ENCODE measurements at regions not wholly inside any gene's neighbourhood (a gene's known extent, or its start where the extent isn't known, plus 50 kb on each side); places are given as distances from the start of the nearest gene placed in this dataset.

GRCh38 chr4:114211556-114211955, 232.1 kb upstream of the ARSJ start:
- intact Hi-C loops (cut with micrococcal nuclease), result no loop called here
- Mint-ChIP-seq H3K27ac (no peak overlapping the region), H3K4me3 (no peak overlapping the region), H3K4me1 (no peaks in the 10 kb centered on the region), H3K27me3 (no peaks in the 10 kb centered on the region), H3K36me3 (ENCODE audit: low read depth) (no peaks in the 10 kb centered on the region), H3K9me3 (no peaks in the 10 kb centered on the region)
- no peak for DNase-seq

GRCh38 chr4:114217150-114217817, 237.8 kb upstream of the ARSJ start:
- DNase-seq, result no peak
- Mint-ChIP-seq H3K4me3 (no peak overlapping the region), H3K9me3 (no peaks in the 10 kb centered on the region), H3K27me3 (no peaks in the 10 kb centered on the region), H3K36me3 (ENCODE audit: low read depth) (no peaks in the 10 kb centered on the region), H3K27ac (no peak overlapping the region), H3K4me1 (no peaks in the 10 kb centered on the region)
- intact Hi-C loops (cut with micrococcal nuclease), result no loop called here

- intact Hi-C loops (cut with micrococcal nuclease), result no loop called here
- H3K4me1 Mint-ChIP-seq, result no peaks in the 10 kb centered on the region
- H3K27me3 Mint-ChIP-seq, result no peaks in the 10 kb centered on the region
- H3K9me3 Mint-ChIP-seq, result no peaks in the 10 kb centered on the region
- no peak overlapping the region for H3K27ac Mint-ChIP-seq
- H3K36me3 Mint-ChIP-seq (ENCODE audit: low read depth), result no peaks in the 10 kb centered on the region
- H3K4me3 Mint-ChIP-seq, result no peak overlapping the region
- no peak for DNase-seq
Observed at GRCh38 chr4:114223580-114223979, 244.1 kb upstream of the ARSJ start.

- intact Hi-C loops (cut with micrococcal nuclease), result no loop called here
- Mint-ChIP-seq H3K27me3 (no peaks in the 10 kb centered on the region), H3K4me3 (no peak overlapping the region), H3K9me3 (no peaks in the 10 kb centered on the region), H3K27ac (no peak overlapping the region), H3K36me3 (ENCODE audit: low read depth) (no peaks in the 10 kb centered on the region), H3K4me1 (no peaks in the 10 kb centered on the region)
- DNase-seq, result no peak
Observed at GRCh38 chr4:114225436-114225835, 246.0 kb upstream of the ARSJ start.

DNA sequence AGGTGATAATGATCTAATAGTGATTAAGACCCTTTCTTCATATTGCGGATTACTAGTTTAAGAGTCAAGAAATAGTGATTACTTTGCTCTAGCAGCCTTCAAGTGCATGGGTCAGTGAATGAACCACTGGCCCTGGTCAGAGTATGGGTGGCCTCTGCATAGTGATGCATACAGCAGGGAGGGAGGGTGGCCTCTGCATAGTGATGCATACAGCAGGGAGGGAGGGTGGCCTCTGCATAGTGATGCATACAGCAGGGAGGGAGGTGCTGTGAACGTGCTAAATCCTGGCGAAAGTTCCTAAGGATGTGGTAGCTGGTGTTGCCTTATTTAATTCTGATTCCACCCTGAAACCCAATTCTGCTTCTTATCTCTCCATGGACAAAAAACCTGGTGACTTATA, 246.7 kb upstream of the ARSJ start:
- intact Hi-C loops (cut with micrococcal nuclease), result no loop called here
- no peaks in the 10 kb centered on the region for H3K27me3 Mint-ChIP-seq

DNA sequence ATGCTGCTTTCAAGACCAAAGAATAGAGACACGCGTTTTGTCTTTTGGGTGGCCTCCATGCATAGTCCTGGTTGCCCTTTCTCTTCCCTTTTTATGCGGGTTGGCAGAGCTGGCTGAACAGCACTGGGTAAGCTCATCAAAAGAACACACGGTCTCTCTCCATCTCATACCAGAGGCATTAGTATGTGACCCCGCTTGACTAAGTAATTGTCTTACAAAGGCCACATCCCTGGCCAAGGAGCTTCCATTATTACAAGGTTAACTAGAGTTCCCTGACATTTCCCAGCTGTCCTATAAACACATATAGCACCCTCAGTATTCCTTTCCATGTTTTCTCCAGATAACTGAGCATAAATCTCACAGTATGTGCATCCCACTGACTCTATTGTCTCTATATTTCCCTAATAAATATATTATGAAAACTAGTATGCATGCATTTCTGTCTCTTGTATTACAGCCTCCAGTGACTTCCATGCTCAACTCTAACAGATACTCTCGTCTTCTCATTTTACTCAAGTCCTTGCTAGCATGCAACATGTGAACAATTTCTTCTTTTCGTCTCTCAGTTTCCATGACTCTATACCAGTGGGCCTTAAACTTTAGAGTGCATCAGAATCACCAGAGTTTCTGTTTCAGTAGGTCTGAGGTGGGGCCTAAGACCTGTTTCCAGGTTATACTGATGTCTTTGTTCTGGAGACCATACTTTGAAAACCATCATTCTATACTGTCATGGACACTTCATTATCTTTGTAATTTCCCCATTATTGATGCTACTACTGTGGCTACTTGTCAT, 247.7 kb upstream of the ARSJ start:
- H3K4me3 Mint-ChIP-seq, result no peak overlapping the region

More for the DNA sequence above, 246.7 kb upstream of the ARSJ start:
- no peaks in the 10 kb centered on the region for H3K9me3 Mint-ChIP-seq
- no peaks in the 10 kb centered on the region for H3K4me1 Mint-ChIP-seq
- H3K36me3 Mint-ChIP-seq (ENCODE audit: low read depth), result no peaks in the 10 kb centered on the region
- no peak for DNase-seq
- H3K4me3 Mint-ChIP-seq, result no peak overlapping the region
- H3K27ac Mint-ChIP-seq, result no peak overlapping the region

DNA sequence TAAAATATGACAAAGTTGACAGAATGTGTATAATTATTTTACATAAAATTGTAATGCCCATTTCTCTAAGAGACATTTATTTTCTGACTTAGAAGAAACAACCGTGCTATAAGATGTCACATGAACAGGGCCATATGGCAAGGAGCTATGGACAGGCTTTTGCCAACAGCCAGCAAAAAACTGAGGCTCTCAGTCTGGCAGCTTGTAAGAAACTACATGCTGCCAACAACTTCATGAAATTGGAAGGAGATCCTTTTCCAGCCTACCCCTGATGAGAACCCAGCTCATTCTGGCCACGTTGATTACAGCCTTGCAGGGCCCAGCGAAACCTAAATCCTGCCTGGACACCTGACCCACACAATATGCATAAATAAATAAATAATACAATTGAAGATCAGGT, 250.3 kb upstream of the ARSJ start:
- Mint-ChIP-seq H3K27ac (no peak overlapping the region), H3K27me3 (no peaks in the 10 kb centered on the region), H3K4me1 (no peaks in the 10 kb centered on the region), H3K36me3 (ENCODE audit: low read depth) (no peaks in the 10 kb centered on the region), H3K4me3 (no peak overlapping the region), H3K9me3 (no peaks in the 10 kb centered on the region)
- DNase-seq, result no peak
- intact Hi-C loops (cut with micrococcal nuclease), result no loop called here

More for the DNA sequence above, 247.7 kb upstream of the ARSJ start:
- Mint-ChIP-seq H3K9me3 (no peaks in the 10 kb centered on the region), H3K27me3 (no peaks in the 10 kb centered on the region), H3K36me3 (ENCODE audit: low read depth) (no peaks in the 10 kb centered on the region), H3K27ac (no peak overlapping the region), H3K4me1 (no peaks in the 10 kb centered on the region)
- DNase-seq, result no peak
- intact Hi-C loops (cut with micrococcal nuclease), result no loop called here

GRCh38 chr4:114236171-114236769, 256.8 kb upstream of the ARSJ start:
- no peaks in the 10 kb centered on the region for H3K4me1 Mint-ChIP-seq
- no peaks in the 10 kb centered on the region for H3K27me3 Mint-ChIP-seq
- H3K9me3 Mint-ChIP-seq, result no peaks in the 10 kb centered on the region
- H3K27ac Mint-ChIP-seq, result no peak overlapping the region
- no peak for DNase-seq
- intact Hi-C loops (cut with micrococcal nuclease), result no loop called here
- H3K36me3 Mint-ChIP-seq (ENCODE audit: low read depth), result no peaks in the 10 kb centered on the region
- no peak overlapping the region for H3K4me3 Mint-ChIP-seq

- Mint-ChIP-seq H3K4me1 (no peaks in the 10 kb centered on the region), H3K9me3 (no peaks in the 10 kb centered on the region)
Observed at GRCh38 chr4:114237997-114238396, 258.6 kb upstream of the ARSJ start.

GRCh38 chr4:114249561-114249960, 270.1 kb upstream of the ARSJ start:
- no peak for DNase-seq
- H3K27ac Mint-ChIP-seq, result no peak overlapping the region
- H3K4me3 Mint-ChIP-seq, result no peak overlapping the region
- H3K9me3 Mint-ChIP-seq, result no peaks in the 10 kb centered on the region
- no peaks in the 10 kb centered on the region for H3K36me3 Mint-ChIP-seq (ENCODE audit: low read depth)
- no peaks in the 10 kb centered on the region for H3K4me1 Mint-ChIP-seq
- intact Hi-C loops (cut with micrococcal nuclease), result no loop called here
- no peaks in the 10 kb centered on the region for H3K27me3 Mint-ChIP-seq

More at GRCh38 chr4:114237997-114238396, 258.6 kb upstream of the ARSJ start:
- Mint-ChIP-seq H3K27ac (no peak overlapping the region), H3K36me3 (ENCODE audit: low read depth) (no peaks in the 10 kb centered on the region), H3K27me3 (no peaks in the 10 kb centered on the region), H3K4me3 (no peak overlapping the region)
- intact Hi-C loops (cut with micrococcal nuclease), result no loop called here
- DNase-seq, result no peak

- Mint-ChIP-seq H3K9me3 (no peaks in the 10 kb centered on the region), H3K36me3 (ENCODE audit: low read depth) (no peaks in the 10 kb centered on the region), H3K27me3 (no peaks in the 10 kb centered on the region), H3K4me1 (no peaks in the 10 kb centered on the region), H3K4me3 (no peak overlapping the region), H3K27ac (no peak overlapping the region)
- intact Hi-C loops (cut with micrococcal nuclease), result no loop called here
- no peak for DNase-seq
Observed at GRCh38 chr4:114249976-114250375, 270.5 kb upstream of the ARSJ start.

DNA sequence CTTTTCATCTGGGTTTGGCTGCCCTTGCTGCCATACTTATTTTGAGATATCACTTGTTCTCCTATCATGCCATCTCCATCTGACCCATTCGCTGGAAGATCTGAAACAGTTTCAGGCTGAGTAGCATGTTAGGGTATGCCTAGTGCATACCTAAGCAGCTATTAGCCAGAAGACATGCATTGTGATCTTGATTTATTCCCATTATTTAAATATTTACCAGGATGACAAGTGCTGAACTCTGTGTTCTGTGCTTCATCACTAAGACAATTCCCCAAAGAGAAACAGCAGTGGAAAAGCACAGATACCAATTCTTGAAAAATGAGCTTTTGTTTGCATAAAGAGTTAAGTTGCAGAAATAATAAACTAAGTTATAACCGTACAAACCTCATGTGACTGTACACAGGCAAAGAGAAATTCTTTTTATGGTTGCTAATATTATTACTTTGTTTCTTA, 271.0 kb upstream of the ARSJ start:
- no peak for DNase-seq
- Mint-ChIP-seq H3K4me3 (no peak overlapping the region), H3K4me1 (no peaks in the 10 kb centered on the region), H3K36me3 (ENCODE audit: low read depth) (no peaks in the 10 kb centered on the region), H3K9me3 (no peaks in the 10 kb centered on the region), H3K27me3 (no peaks in the 10 kb centered on the region), H3K27ac (no peak overlapping the region)
- intact Hi-C loops (cut with micrococcal nuclease), result no loop called here

GRCh38 chr4:114251020-114251419, 271.6 kb upstream of the ARSJ start:
- no peaks in the 10 kb centered on the region for H3K27me3 Mint-ChIP-seq
- H3K4me3 Mint-ChIP-seq, result no peak overlapping the region
- no peaks in the 10 kb centered on the region for H3K36me3 Mint-ChIP-seq (ENCODE audit: low read depth)
- no peaks in the 10 kb centered on the region for H3K9me3 Mint-ChIP-seq
- no peak overlapping the region for H3K27ac Mint-ChIP-seq
- H3K4me1 Mint-ChIP-seq, result no peaks in the 10 kb centered on the region
- DNase-seq, result no peak
- intact Hi-C loops (cut with micrococcal nuclease), result no loop called here

- no peak for DNase-seq
- Mint-ChIP-seq H3K36me3 (ENCODE audit: low read depth) (no peaks in the 10 kb centered on the region), H3K27me3 (no peaks in the 10 kb centered on the region), H3K4me1 (no peaks in the 10 kb centered on the region), H3K4me3 (no peak overlapping the region), H3K27ac (no peak overlapping the region), H3K9me3 (no peaks in the 10 kb centered on the region)
- intact Hi-C loops (cut with micrococcal nuclease), result no loop called here
Observed at GRCh38 chr4:114252499-114252898, 273.1 kb upstream of the ARSJ start.
